GM23338 (cell line): ENCODE measurements at regions not wholly inside any gene's neighbourhood (a gene's known extent, or its start where the extent isn't known, plus 50 kb on each side); places are given as distances from the start of the nearest gene placed in this dataset.
A peak's percentile ranks its signal among the peaks of the same experiment; 100 is the strongest.

ENCODE experiments used
- ATAC-seq: fragments of 200-7000 bp; cut with Tn5 transposase; 3 replicates; pipeline ENCODE4 v1.9.1; 2020
- DNase-seq: peaks from one replicate; pipeline ENCODE4 v3.0.0-alpha.2; 2015; ENCODE audit warnings: low spot score
- H2AFZ ChIP-seq: fragments of 200-600 bp; sonication (generic); 2 replicates; pipeline ENCODE4 v1.8.0; 2016; ENCODE audit warnings: antibody characterized with exemption, mild to moderate bottlenecking, moderate library complexity
- H3F3A ChIP-seq: fragments of 200-600 bp; sonication (generic); replicated peaks from 2 replicates; pipeline ENCODE4 v1.8.0; 2017; ENCODE audit warnings: antibody characterized with exemption, mixed run types, low read depth
- H3K27ac ChIP-seq: fragments of 200-600 bp; sonication (generic); 2 replicates; pipeline ENCODE4 v1.6.1; 2016; ENCODE audit warnings: low read depth
- H3K27me3 ChIP-seq: fragments of 200-600 bp; sonication (generic); 2 replicates; pipeline ENCODE4 v1.8.0; 2016; ENCODE audit warnings: mild to moderate bottlenecking, mixed run types, moderate library complexity; ENCODE audit not compliant: insufficient read depth
- H3K36me3 ChIP-seq: fragments of 200-600 bp; sonication (generic); 2 replicates; pipeline ENCODE4 v1.8.0; 2016; ENCODE audit warnings: mild to moderate bottlenecking; ENCODE audit not compliant: insufficient read depth
- H3K4me1 ChIP-seq: fragments of 200-600 bp; sonication (generic); 2 replicates; pipeline ENCODE4 v1.8.0; 2016; ENCODE audit warnings: mild to moderate bottlenecking, moderate library complexity; ENCODE audit not compliant: insufficient read depth
- H3K4me2 ChIP-seq: fragments of 200-600 bp; sonication (generic); 2 replicates; pipeline ENCODE4 v1.7.1; 2017; ENCODE audit warnings: mixed run types
- H3K4me3 ChIP-seq: fragments of 200-600 bp; sonication (generic); 2 replicates; pipeline ENCODE4 v1.6.1; 2016; ENCODE audit warnings: mixed run types
- H3K79me2 ChIP-seq: fragments of 200-600 bp; sonication (generic); replicated peaks from 2 replicates; pipeline ENCODE4 v1.8.0; 2017; ENCODE audit warnings: mild to moderate bottlenecking; ENCODE audit not compliant: insufficient read depth
- H3K9me2 ChIP-seq: fragments of 200-600 bp; sonication (generic); 2 replicates; pipeline ENCODE4 v1.8.0; 2017; ENCODE audit not compliant: insufficient read depth
- H4K20me1 ChIP-seq: fragments of 200-600 bp; sonication (generic); replicated peaks from 2 replicates; pipeline ENCODE4 v1.8.0; 2017; ENCODE audit warnings: mild to moderate bottlenecking; ENCODE audit not compliant: insufficient read depth
- H3K27ac Mint-ChIP-seq: 2 replicates; pipeline ENCODE4 v1.8.0; 2020; ENCODE audit warnings: inconsistent platforms, mild to moderate bottlenecking, moderate library complexity, mixed read lengths
- H3K27me3 Mint-ChIP-seq: 3 replicates; pipeline ENCODE4 v1.8.0; 2022; ENCODE audit warnings: low read depth, mild to moderate bottlenecking, moderate library complexity, mixed read lengths, inconsistent platforms; ENCODE audit not compliant: insufficient read depth, poor library complexity
- H3K36me3 Mint-ChIP-seq: 3 replicates; pipeline ENCODE4 v1.8.0; 2021; ENCODE audit warnings: low read depth, mild to moderate bottlenecking, inconsistent platforms, moderate library complexity, mixed read lengths
- H3K4me1 Mint-ChIP-seq: 3 replicates; pipeline ENCODE4 v1.8.0; 2020; ENCODE audit warnings: mild to moderate bottlenecking, inconsistent platforms, mixed read lengths
- H3K4me3 Mint-ChIP-seq: 3 replicates; pipeline ENCODE4 v1.8.0; 2021; ENCODE audit warnings: moderate library complexity, mild to moderate bottlenecking, inconsistent platforms, mixed read lengths
- H3K9me3 Mint-ChIP-seq: 3 replicates; pipeline ENCODE4 v1.8.0; 2020; ENCODE audit warnings: moderate library complexity, mild to moderate bottlenecking, inconsistent platforms, mixed read lengths
- CREB1 ChIP-seq: fragments of 250-450 bp; sonication (Bioruptor Pico); IDR thresholded peaks from 2 replicates; pipeline ENCODE4 v1.5.0; 2020; ENCODE audit warnings: low read depth, mild to moderate bottlenecking, moderate library complexity
- EZH2 ChIP-seq: fragments of 200-600 bp; sonication (generic); IDR thresholded peaks from one replicate; pipeline ENCODE4 v1.8.0; 2017; ENCODE audit warnings: antibody characterized with exemption, mild to moderate bottlenecking, low read depth; ENCODE audit not compliant: unreplicated experiment
- EZH2phosphoT487 ChIP-seq: fragments of 200-600 bp; sonication (generic); IDR thresholded peaks from one replicate; pipeline ENCODE4 v1.8.1; 2018; ENCODE audit warnings: antibody characterized with exemption; ENCODE audit not compliant: unreplicated experiment
- JUNB ChIP-seq: IDR thresholded peaks from one replicate; pipeline ENCODE4 v1.6.1; 2016; ENCODE audit warnings: antibody characterized with exemption; ENCODE audit not compliant: unreplicated experiment
- NANOG ChIP-seq: IDR thresholded peaks from 2 replicates; pipeline ENCODE4 v1.6.1; 2016; ENCODE audit warnings: antibody characterized with exemption, borderline replicate concordance
- STAT1 ChIP-seq: IDR thresholded peaks from one replicate; pipeline ENCODE4 v1.6.1; 2016; ENCODE audit warnings: antibody characterized with exemption; ENCODE audit not compliant: unreplicated experiment
- ZNF114 ChIP-seq: fragments of 250-450 bp; sonication (Bioruptor Pico); IDR thresholded peaks from 2 replicates; pipeline ENCODE4 v1.5.0; 2020; ENCODE audit warnings: mild to moderate bottlenecking, moderate library complexity
- ZNF331 ChIP-seq: fragments of 250-450 bp; sonication (Bioruptor Pico); IDR thresholded peaks from 2 replicates; pipeline ENCODE4 v1.5.0; 2020; ENCODE audit warnings: low read depth, mild to moderate bottlenecking, moderate library complexity
- TF ChIP-seq, protein P1 (sequence below), 2 experiments: fragments of 200-600 bp in 1 of 2; sonication (generic) in 1 of 2; conservative IDR thresholded peaks; 2 replicates each; pipeline versions ENCODE4 v1.5.1 to v1.6.1; 2016 to 2017; ENCODE audit warnings: antibody characterized with exemption in 2 of 2, low read depth in 2 of 2, mild to moderate bottlenecking in 2 of 2, moderate library complexity in 1 of 2
- TF ChIP-seq, protein P2 (sequence below): IDR thresholded peaks from one replicate; pipeline ENCODE4 v1.6.1; 2018; ENCODE audit warnings: antibody characterized with exemption; ENCODE audit not compliant: unreplicated experiment
- TF ChIP-seq, protein P3 (sequence below): fragments of 250-450 bp; sonication (Bioruptor Pico); IDR thresholded peaks from 2 replicates; pipeline ENCODE4 v1.5.0; 2020; ENCODE audit warnings: mild to moderate bottlenecking, moderate library complexity

DNA sequence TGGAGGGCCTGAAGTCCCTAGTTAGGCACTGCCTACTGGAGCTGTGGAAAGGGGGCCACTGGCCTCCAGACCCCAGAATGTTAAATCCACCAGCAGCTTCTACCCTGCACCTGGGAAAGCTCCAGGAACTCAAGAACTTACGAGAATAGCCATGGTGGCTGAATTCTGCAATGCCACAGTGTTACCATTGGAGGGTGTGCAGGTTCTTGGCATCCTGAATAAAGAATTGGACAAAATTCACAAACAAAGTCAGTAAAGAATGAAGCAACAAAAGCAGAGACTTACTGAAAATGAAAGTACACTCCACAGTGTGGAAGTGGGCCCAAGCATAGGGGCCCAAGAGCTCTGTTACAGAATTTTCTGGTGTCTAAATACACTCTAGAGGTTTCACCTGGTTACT, 107.0 kb downstream of the PRDM9 start:
- Histone ChIP-seq H3K36me3 (0 out of 2 replicates have a peak, but pooled peaks cover 3% of the 10 kb centered on the region), H3F3A (no peaks in the 10 kb centered on the region), H3K27ac (no peak overlapping the region), H3K79me2 (no peaks in the 10 kb centered on the region), H3K4me1 (no peaks in the 10 kb centered on the region), H4K20me1 (no peaks in the 10 kb centered on the region), H3K9me2 (no peaks in the 10 kb centered on the region; the same call in 1 of the 2 replicates), H3K27me3 (no peaks in the 10 kb centered on the region), H2AFZ (no peak overlapping the region), H3K4me3 (no peak overlapping the region), H3K4me2 (no peak overlapping the region)
- Mint-ChIP-seq H3K9me3 (peaks cover 51% of the 10 kb centered on the region), H3K27ac (no peak overlapping the region), H3K36me3 (peaks cover 42% of the 10 kb centered on the region), H3K27me3 (peaks cover 2% of the 10 kb centered on the region), H3K4me3 (no peak overlapping the region), H3K4me1 (no peaks in the 10 kb centered on the region)
- DNase-seq: no peak
- ATAC-seq: no peak
- TF ChIP-seq, protein P1, sequence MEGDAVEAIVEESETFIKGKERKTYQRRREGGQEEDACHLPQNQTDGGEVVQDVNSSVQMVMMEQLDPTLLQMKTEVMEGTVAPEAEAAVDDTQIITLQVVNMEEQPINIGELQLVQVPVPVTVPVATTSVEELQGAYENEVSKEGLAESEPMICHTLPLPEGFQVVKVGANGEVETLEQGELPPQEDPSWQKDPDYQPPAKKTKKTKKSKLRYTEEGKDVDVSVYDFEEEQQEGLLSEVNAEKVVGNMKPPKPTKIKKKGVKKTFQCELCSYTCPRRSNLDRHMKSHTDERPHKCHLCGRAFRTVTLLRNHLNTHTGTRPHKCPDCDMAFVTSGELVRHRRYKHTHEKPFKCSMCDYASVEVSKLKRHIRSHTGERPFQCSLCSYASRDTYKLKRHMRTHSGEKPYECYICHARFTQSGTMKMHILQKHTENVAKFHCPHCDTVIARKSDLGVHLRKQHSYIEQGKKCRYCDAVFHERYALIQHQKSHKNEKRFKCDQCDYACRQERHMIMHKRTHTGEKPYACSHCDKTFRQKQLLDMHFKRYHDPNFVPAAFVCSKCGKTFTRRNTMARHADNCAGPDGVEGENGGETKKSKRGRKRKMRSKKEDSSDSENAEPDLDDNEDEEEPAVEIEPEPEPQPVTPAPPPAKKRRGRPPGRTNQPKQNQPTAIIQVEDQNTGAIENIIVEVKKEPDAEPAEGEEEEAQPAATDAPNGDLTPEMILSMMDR (conservative IDR thresholded peaks at IDR 0.05; ENCODE audit: low read depth in 2 of 2): 0 out of 4 replicates have a peak, but pooled peaks of 1 of the 2 experiments have one; percentile 3
- no peak for TF ChIP-seq EZH2phosphoT487
- no peak for TF ChIP-seq STAT1

DNA sequence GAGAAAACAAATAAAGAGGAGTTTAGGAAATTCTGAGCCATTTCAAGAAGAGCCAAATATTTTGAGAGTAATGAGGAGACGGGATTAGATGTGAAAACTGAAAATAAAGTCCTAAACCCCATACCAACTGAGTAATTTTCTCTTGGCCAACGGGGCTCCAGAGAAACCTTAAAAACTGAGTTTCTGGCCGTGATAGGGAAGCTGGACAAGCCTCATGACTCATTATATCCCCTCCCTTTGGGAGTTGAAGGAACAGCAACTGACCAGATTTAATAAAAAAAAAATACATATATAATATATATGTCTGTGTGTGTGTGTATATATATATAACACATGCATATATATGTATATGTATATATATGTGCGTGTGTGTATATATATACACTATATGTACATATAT, 119.6 kb downstream of the PRDM9 start:
- Histone ChIP-seq H3K4me1 (no peaks in the 10 kb centered on the region), H3K4me3 (no peak overlapping the region), H3K4me2 (no peak overlapping the region), H4K20me1 (no peaks in the 10 kb centered on the region), H3K27ac (no peak overlapping the region), H3K36me3 (no peaks in the 10 kb centered on the region), H3K9me2 (no peaks in the 10 kb centered on the region), H3K79me2 (no peaks in the 10 kb centered on the region), H3K27me3 (no peaks in the 10 kb centered on the region), H3F3A (no peaks in the 10 kb centered on the region), H2AFZ (no peak overlapping the region)
- no peak overlapping the region for H3K4me3 Mint-ChIP-seq
- H3K27me3 Mint-ChIP-seq: no peaks in the 10 kb centered on the region
- no peak overlapping the region for H3K27ac Mint-ChIP-seq
- no peaks in the 10 kb centered on the region for H3K9me3 Mint-ChIP-seq
- ATAC-seq (no peak), DNase-seq (no peak)
- no peaks in the 10 kb centered on the region for H3K36me3 Mint-ChIP-seq
- no peaks in the 10 kb centered on the region for H3K4me1 Mint-ChIP-seq
- TF ChIP-seq, protein P2, sequence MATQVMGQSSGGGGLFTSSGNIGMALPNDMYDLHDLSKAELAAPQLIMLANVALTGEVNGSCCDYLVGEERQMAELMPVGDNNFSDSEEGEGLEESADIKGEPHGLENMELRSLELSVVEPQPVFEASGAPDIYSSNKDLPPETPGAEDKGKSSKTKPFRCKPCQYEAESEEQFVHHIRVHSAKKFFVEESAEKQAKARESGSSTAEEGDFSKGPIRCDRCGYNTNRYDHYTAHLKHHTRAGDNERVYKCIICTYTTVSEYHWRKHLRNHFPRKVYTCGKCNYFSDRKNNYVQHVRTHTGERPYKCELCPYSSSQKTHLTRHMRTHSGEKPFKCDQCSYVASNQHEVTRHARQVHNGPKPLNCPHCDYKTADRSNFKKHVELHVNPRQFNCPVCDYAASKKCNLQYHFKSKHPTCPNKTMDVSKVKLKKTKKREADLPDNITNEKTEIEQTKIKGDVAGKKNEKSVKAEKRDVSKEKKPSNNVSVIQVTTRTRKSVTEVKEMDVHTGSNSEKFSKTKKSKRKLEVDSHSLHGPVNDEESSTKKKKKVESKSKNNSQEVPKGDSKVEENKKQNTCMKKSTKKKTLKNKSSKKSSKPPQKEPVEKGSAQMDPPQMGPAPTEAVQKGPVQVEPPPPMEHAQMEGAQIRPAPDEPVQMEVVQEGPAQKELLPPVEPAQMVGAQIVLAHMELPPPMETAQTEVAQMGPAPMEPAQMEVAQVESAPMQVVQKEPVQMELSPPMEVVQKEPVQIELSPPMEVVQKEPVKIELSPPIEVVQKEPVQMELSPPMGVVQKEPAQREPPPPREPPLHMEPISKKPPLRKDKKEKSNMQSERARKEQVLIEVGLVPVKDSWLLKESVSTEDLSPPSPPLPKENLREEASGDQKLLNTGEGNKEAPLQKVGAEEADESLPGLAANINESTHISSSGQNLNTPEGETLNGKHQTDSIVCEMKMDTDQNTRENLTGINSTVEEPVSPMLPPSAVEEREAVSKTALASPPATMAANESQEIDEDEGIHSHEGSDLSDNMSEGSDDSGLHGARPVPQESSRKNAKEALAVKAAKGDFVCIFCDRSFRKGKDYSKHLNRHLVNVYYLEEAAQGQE: no peak
- TF ChIP-seq ZNF114 (no peak), CREB1 (CRISPR knock-in tag) (no peak), NANOG (no peak), EZH2 (no peak), ZNF331 (CRISPR knock-in tag) (no peak), STAT1 (no peak), EZH2phosphoT487 (no peak), JUNB (no peak)
- TF ChIP-seq, protein P3, sequence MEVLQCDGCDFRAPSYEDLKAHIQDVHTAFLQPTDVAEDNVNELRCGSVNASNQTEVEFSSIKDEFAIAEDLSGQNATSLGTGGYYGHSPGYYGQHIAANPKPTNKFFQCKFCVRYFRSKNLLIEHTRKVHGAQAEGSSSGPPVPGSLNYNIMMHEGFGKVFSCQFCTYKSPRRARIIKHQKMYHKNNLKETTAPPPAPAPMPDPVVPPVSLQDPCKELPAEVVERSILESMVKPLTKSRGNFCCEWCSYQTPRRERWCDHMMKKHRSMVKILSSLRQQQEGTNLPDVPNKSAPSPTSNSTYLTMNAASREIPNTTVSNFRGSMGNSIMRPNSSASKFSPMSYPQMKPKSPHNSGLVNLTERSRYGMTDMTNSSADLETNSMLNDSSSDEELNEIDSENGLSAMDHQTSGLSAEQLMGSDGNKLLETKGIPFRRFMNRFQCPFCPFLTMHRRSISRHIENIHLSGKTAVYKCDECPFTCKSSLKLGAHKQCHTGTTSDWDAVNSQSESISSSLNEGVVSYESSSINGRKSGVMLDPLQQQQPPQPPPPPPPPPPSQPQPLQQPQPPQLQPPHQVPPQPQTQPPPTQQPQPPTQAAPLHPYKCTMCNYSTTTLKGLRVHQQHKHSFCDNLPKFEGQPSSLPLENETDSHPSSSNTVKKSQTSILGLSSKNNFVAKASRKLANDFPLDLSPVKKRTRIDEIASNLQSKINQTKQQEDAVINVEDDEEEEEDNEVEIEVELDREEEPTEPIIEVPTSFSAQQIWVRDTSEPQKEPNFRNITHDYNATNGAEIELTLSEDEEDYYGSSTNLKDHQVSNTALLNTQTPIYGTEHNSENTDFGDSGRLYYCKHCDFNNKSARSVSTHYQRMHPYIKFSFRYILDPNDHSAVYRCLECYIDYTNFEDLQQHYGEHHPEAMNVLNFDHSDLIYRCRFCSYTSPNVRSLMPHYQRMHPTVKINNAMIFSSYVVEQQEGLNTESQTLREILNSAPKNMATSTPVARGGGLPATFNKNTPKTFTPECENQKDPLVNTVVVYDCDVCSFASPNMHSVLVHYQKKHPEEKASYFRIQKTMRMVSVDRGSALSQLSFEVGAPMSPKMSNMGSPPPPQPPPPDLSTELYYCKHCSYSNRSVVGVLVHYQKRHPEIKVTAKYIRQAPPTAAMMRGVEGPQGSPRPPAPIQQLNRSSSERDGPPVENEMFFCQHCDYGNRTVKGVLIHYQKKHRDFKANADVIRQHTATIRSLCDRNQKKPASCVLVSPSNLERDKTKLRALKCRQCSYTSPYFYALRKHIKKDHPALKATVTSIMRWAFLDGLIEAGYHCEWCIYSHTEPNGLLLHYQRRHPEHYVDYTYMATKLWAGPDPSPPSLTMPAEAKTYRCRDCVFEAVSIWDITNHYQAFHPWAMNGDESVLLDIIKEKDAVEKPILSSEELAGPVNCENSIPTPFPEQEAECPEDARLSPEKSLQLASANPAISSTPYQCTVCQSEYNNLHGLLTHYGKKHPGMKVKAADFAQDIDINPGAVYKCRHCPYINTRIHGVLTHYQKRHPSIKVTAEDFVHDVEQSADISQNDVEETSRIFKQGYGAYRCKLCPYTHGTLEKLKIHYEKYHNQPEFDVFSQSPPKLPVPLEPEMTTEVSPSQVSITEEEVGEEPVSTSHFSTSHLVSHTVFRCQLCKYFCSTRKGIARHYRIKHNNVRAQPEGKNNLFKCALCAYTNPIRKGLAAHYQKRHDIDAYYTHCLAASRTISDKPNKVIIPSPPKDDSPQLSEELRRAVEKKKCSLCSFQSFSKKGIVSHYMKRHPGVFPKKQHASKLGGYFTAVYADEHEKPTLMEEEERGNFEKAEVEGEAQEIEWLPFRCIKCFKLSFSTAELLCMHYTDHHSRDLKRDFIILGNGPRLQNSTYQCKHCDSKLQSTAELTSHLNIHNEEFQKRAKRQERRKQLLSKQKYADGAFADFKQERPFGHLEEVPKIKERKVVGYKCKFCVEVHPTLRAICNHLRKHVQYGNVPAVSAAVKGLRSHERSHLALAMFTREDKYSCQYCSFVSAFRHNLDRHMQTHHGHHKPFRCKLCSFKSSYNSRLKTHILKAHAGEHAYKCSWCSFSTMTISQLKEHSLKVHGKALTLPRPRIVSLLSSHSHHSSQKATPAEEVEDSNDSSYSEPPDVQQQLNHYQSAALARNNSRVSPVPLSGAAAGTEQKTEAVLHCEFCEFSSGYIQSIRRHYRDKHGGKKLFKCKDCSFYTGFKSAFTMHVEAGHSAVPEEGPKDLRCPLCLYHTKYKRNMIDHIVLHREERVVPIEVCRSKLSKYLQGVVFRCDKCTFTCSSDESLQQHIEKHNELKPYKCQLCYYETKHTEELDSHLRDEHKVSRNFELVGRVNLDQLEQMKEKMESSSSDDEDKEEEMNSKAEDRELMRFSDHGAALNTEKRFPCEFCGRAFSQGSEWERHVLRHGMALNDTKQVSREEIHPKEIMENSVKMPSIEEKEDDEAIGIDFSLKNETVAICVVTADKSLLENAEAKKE: no peak
